SU-DHL-6 (cell line): ENCODE measurements at regions not wholly inside any gene's neighbourhood (a gene's known extent, or its start where the extent isn't known, plus 50 kb on each side); places are given as distances from the start of the nearest gene placed in this dataset.

Experiments used
- CTCF ChIP-seq: fragments of 200-600 bp; sonication (generic); IDR thresholded peaks from one replicate; pipeline ENCODE4 v1.5.1; 2017; ENCODE audit warnings: antibody characterized with exemption, mild to moderate bottlenecking, low read length, moderate library complexity; ENCODE audit not compliant: insufficient read depth, poor library complexity, severe bottlenecking
- EZH2phosphoT487 ChIP-seq: fragments of 200-600 bp; sonication (generic), shearing (Covaris generic); conservative IDR thresholded peaks from 2 replicates; pipeline ENCODE4 v1.6.1; 2018; ENCODE audit warnings: mild to moderate bottlenecking, antibody characterized with exemption, low read length, moderate library complexity, mixed read lengths

GRCh38 chr15:94028809-94029208 lies 202.6 kb upstream of the MCTP2 start:
- TF ChIP-seq CTCF = no peak
- TF ChIP-seq EZH2phosphoT487 = no peak
